Hepatocyte (in vitro differentiated cells): ENCODE measurements at regions not wholly inside any gene's neighbourhood (a gene's known extent, or its start where the extent isn't known, plus 50 kb on each side); places are given as distances from the start of the nearest gene placed in this dataset.

ENCODE experiments used
- EZH2 ChIP-seq: fragments of 200-600 bp; sonication (generic); IDR thresholded peaks from 2 replicates; pipeline ENCODE4 v1.6.1; 2016; ENCODE audit warnings: antibody characterized with exemption, mild to moderate bottlenecking, borderline replicate concordance
- EZH2phosphoT487 ChIP-seq: fragments of 200-600 bp; sonication (generic); IDR thresholded peaks from one replicate; pipeline ENCODE4 v1.6.1; 2018; ENCODE audit warnings: antibody characterized with exemption, mild to moderate bottlenecking, low read depth, moderate library complexity; ENCODE audit not compliant: unreplicated experiment, severe bottlenecking

DNA sequence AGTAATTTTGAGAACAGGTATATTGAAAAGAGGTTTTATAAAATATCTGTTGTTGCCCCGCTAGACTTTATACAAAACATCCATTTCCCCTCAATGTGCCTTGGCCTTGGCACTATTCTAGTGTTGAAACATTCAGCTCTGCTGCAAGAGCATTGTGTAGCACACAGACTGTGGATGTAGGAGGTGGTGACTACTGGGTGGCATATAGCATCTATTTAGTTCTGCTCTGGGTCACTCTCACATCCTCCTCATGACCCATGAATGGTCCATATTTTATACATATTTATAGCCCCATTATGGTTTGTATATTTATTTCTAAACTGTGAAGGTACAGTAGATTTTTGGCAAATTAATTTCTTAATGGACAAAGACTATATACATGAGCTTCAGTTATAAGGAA is 1022.0 kb upstream of the CELF4 start:
- TF ChIP-seq EZH2 (no peak), EZH2phosphoT487 (no peak)
